Liver (tissue), 8 donors: ENCODE measurements at regions not wholly inside any gene's neighbourhood (a gene's known extent, or its start where the extent isn't known, plus 50 kb on each side); places are given as distances from the start of the nearest gene placed in this dataset.

Experiments used
- DNase-seq: peaks from one replicate; pipeline ENCODE4 v3.0.0-alpha.2; 2017; ENCODE audit warnings: low spot score
- H3K27ac ChIP-seq, 2 donors: one replicate each; pipeline ENCODE4 v1.7.0; 2013; ENCODE audit warnings: inconsistent platforms in 2 of 2, low read length in 2 of 2, control low read depth in 1 of 2, low read depth in 1 of 2, mild to moderate bottlenecking in 1 of 2
- H3K27me3 ChIP-seq, 4 donors: one replicate each; pipeline versions ENCODE4 v1.6.1 to v1.7.0; 2013; ENCODE audit warnings: low read length in 3 of 4, inconsistent platforms in 1 of 4, mild to moderate bottlenecking in 1 of 4, moderate library complexity in 1 of 4; ENCODE audit not compliant: control insufficient read depth in 4 of 4, insufficient read depth in 4 of 4
- H3K36me3 ChIP-seq, 4 donors: one replicate each; pipeline versions ENCODE4 v1.6.1 to v1.7.0; 2013; ENCODE audit warnings: low read length in 3 of 4, mild to moderate bottlenecking in 3 of 4, low read depth in 1 of 4, moderate library complexity in 1 of 4; ENCODE audit not compliant: control insufficient read depth in 4 of 4, insufficient read depth in 3 of 4
- H3K4me1 ChIP-seq, 4 donors: one replicate each; pipeline versions ENCODE4 v1.6.1 to v1.7.0; 2013; ENCODE audit warnings: low read length in 3 of 4, mild to moderate bottlenecking in 3 of 4, moderate library complexity in 1 of 4; ENCODE audit not compliant: control insufficient read depth in 4 of 4, insufficient read depth in 4 of 4
- H3K4me3 ChIP-seq, 3 donors: one replicate each; pipeline versions ENCODE4 v1.6.1 to v1.7.0; 2013; ENCODE audit warnings: low read length in 3 of 3, control low read depth in 1 of 3, low read depth in 1 of 3, mild to moderate bottlenecking in 1 of 3
- H3K9ac ChIP-seq, 2 donors: one replicate each; pipeline ENCODE4 v1.7.0; 2013; ENCODE audit warnings: low read length in 2 of 2, mild to moderate bottlenecking in 2 of 2, moderate library complexity in 2 of 2, control low read depth in 1 of 2, low read depth in 1 of 2
- H3K9me3 ChIP-seq, 4 donors: one replicate each; pipeline versions ENCODE4 v1.6.1 to v1.7.0; 2013; ENCODE audit warnings: low read length in 3 of 4; ENCODE audit not compliant: control insufficient read depth in 4 of 4
- ATF3 ChIP-seq: IDR thresholded peaks from 2 replicates; pipeline ENCODE4 v1.6.1; 2016; ENCODE audit warnings: antibody characterized with exemption
- CTCF ChIP-seq: fragments of 150-350 bp; IDR thresholded peaks from 2 replicates; pipeline ENCODE4 v1.5.1; 2017; ENCODE audit warnings: improper control_type of control experiment, low read depth, low read length; ENCODE audit not compliant: missing input control
- EGR1 ChIP-seq, 2 donors: IDR thresholded peaks; 2 replicates each; pipeline ENCODE4 v1.6.1; 2016 to 2018; ENCODE audit warnings: antibody characterized with exemption in 2 of 2, low read depth in 2 of 2
- FOXA1 ChIP-seq: IDR thresholded peaks from 2 replicates; pipeline ENCODE4 v1.6.1; 2016; ENCODE audit warnings: antibody characterized with exemption
- FOXA2 ChIP-seq: IDR thresholded peaks from 2 replicates; pipeline ENCODE4 v1.6.1; 2016; ENCODE audit warnings: antibody characterized with exemption
- GABPA ChIP-seq, 2 donors: IDR thresholded peaks in 1 of 2; conservative IDR thresholded peaks in 1 of 2; 2 replicates each; pipeline ENCODE4 v1.6.1; 2016; ENCODE audit warnings: antibody characterized with exemption in 2 of 2, mild to moderate bottlenecking in 1 of 2, moderate library complexity in 1 of 2
- HNF4A ChIP-seq, 2 donors: conservative IDR thresholded peaks; 2 replicates each; pipeline ENCODE4 v1.6.1; 2016; ENCODE audit warnings: antibody characterized with exemption in 2 of 2, mild to moderate bottlenecking in 2 of 2
- HNF4G ChIP-seq: IDR thresholded peaks from 2 replicates; pipeline ENCODE4 v1.6.1; 2016; ENCODE audit warnings: antibody characterized with exemption
- JUND ChIP-seq, 2 donors: IDR thresholded peaks; 2 replicates each; pipeline ENCODE4 v1.6.1; 2016; ENCODE audit warnings: antibody characterized with exemption in 2 of 2
- MAX ChIP-seq: IDR thresholded peaks from 2 replicates; pipeline ENCODE4 v1.6.1; 2016; ENCODE audit warnings: antibody characterized with exemption
- NR2F2 ChIP-seq: IDR thresholded peaks from 2 replicates; pipeline ENCODE4 v1.6.1; 2016; ENCODE audit warnings: antibody characterized with exemption
- REST ChIP-seq: IDR thresholded peaks from 2 replicates; pipeline ENCODE4 v1.6.1; 2016; ENCODE audit warnings: antibody characterized with exemption, mild to moderate bottlenecking
- RXRA ChIP-seq, 2 donors: IDR thresholded peaks; 2 replicates each; pipeline ENCODE4 v1.6.1; 2017 to 2018; ENCODE audit warnings: antibody characterized with exemption in 2 of 2, mild to moderate bottlenecking in 1 of 2
- SP1 ChIP-seq: IDR thresholded peaks from 2 replicates; pipeline ENCODE4 v1.6.1; 2018; ENCODE audit warnings: antibody characterized with exemption, mild to moderate bottlenecking
- TAF1 ChIP-seq: conservative IDR thresholded peaks from 2 replicates; pipeline ENCODE4 v1.6.1; 2016; ENCODE audit warnings: antibody characterized with exemption, mild to moderate bottlenecking
- YY1 ChIP-seq: IDR thresholded peaks from 2 replicates; pipeline ENCODE4 v1.6.1; 2016; ENCODE audit warnings: antibody characterized with exemption, mild to moderate bottlenecking
- ZBTB33 ChIP-seq: IDR thresholded peaks from 2 replicates; pipeline ENCODE4 v1.6.1; 2016; ENCODE audit warnings: antibody characterized with exemption
- WGBS: extraction: QIAGEN DNeasy Blood & Tissue Kit; methylation state at CpG from one replicate; pipeline ENCODE4 v1.1.7; 2013; 5-methylcytosine and 5-hydroxymethylcytosine counted together
- donor health status: healthy.
- donor health status: healthy.
- donor health status: healthy.
- donor health status: healthy.
- donor health status: healthy.

- no peak for DNase-seq
- Histone ChIP-seq H3K27ac (no peak overlapping the region), H3K27me3 (no peaks in the 10 kb centered on the region), H3K36me3 (no peaks in the 10 kb centered on the region), H3K9ac (no peak overlapping the region), H3K4me3 (no peak overlapping the region), H3K9me3 (no peaks in the 10 kb centered on the region), H3K4me1 (no peaks in the 10 kb centered on the region)
- WGBS, result 95% methylated on average over 3 of the region's 3 CpGs
- no peak for TF ChIP-seq FOXA2
- no peak for TF ChIP-seq CTCF
- TF ChIP-seq ZBTB33, result no peak
- no peak for TF ChIP-seq YY1
- no peak for TF ChIP-seq TAF1
- no peak for TF ChIP-seq HNF4G
- no peak for TF ChIP-seq MAX
- no peak for TF ChIP-seq ATF3
- no peak for TF ChIP-seq HNF4A (conservative IDR thresholded peaks at IDR 0.05)
- no peak for TF ChIP-seq FOXA1
- no peak for TF ChIP-seq NR2F2
- no peak for TF ChIP-seq EGR1 (IDR thresholded peaks at IDR 0.05; ENCODE audit: low read depth in 2 of 2)
Measured at GRCh38 chr11:95686265-95686664, 103.3 kb downstream of the FAM76B start.

GRCh38 chr11:95684701-95685100, 104.9 kb downstream of the FAM76B start:
- Histone ChIP-seq H3K4me1 (peaks cover 0 to 11% (median 10%) of the 10 kb centered on the region in 4 donors), H3K9ac (no peak overlapping the region), H3K9me3 (no peaks in the 10 kb centered on the region), H3K27me3 (no peaks in the 10 kb centered on the region), H3K27ac (no peak overlapping the region), H3K36me3 (no peaks in the 10 kb centered on the region), H3K4me3 (no peak overlapping the region)
- 95% methylated on average over 2 of the region's 2 CpGs for WGBS
- TF ChIP-seq GABPA (IDR thresholded peaks at IDR 0.05 in 1 of 2, conservative IDR thresholded peaks at IDR 0.05 in 1 of 2) (no peak), RXRA (IDR thresholded peaks at IDR 0.05) (no peak), YY1 (no peak), JUND (IDR thresholded peaks at IDR 0.05) (no peak), FOXA2 (no peak), HNF4G (no peak), HNF4A (conservative IDR thresholded peaks at IDR 0.05) (no peak), MAX (no peak), SP1 (no peak), TAF1 (no peak), NR2F2 (no peak), ATF3 (no peak), EGR1 (IDR thresholded peaks at IDR 0.05; ENCODE audit: low read depth in 2 of 2) (no peak), REST (no peak), FOXA1 (no peak), CTCF (no peak), ZBTB33 (no peak)
- no peak for DNase-seq
